Fibroblast of pulmonary artery (primary cell): ENCODE measurements at regions not wholly inside any gene's neighbourhood (a gene's known extent, or its start where the extent isn't known, plus 50 kb on each side); places are given as distances from the start of the nearest gene placed in this dataset.

Source experiments
- DNase-seq: peaks from one replicate; pipeline ENCODE4 v3.0.0-alpha.2; 2010; ENCODE audit warnings: low read depth
- H3K4me3 ChIP-seq: replicated peaks from 2 replicates; pipeline ENCODE4 v1.5.1; 2011; ENCODE audit warnings: low read depth, mild to moderate bottlenecking, control low read depth, low read length, moderate library complexity
- CTCF ChIP-seq: IDR thresholded peaks from 2 replicates; pipeline ENCODE4 v1.5.1; 2011; ENCODE audit warnings: mild to moderate bottlenecking, control low read depth, low read length, inconsistent platforms; ENCODE audit errors: missing control alignments

GRCh38 chr1:221827307-221827642, 85.4 kb upstream of the DUSP10 start:
- no peak for TF ChIP-seq CTCF
- DNase-seq: no peak
- H3K4me3 ChIP-seq: no peak overlapping the region

- no peak for DNase-seq
- no peak overlapping the region for H3K4me3 ChIP-seq
- TF ChIP-seq CTCF: no peak
These were observed 83.0 kb upstream of the DUSP10 start for GRCh38 chr1:221824909-221825308.

- peak; percentile 79 for DNase-seq
- no peak for TF ChIP-seq CTCF
- H3K4me3 ChIP-seq: no peak overlapping the region
These were observed 82.1 kb upstream of the DUSP10 start for GRCh38 chr1:221824025-221824424.

GRCh38 chr1:221823561-221823960, 81.7 kb upstream of the DUSP10 start:
- no peak for TF ChIP-seq CTCF
- DNase-seq: no peak
- no peak overlapping the region for H3K4me3 ChIP-seq

GRCh38 chr1:221823149-221823548, 81.3 kb upstream of the DUSP10 start:
- no peak overlapping the region for H3K4me3 ChIP-seq
- no peak for TF ChIP-seq CTCF
- no peak for DNase-seq

GRCh38 chr1:221822591-221822990, 80.7 kb upstream of the DUSP10 start:
- no peak overlapping the region for H3K4me3 ChIP-seq
- TF ChIP-seq CTCF: no peak
- DNase-seq: no peak

- TF ChIP-seq CTCF: no peak
- no peak overlapping the region for H3K4me3 ChIP-seq
- DNase-seq: peak; percentile 69
These were observed 75.0 kb upstream of the DUSP10 start for GRCh38 chr1:221816899-221817298.
